Left forelimb (tissue), 1 donor: ENCODE measurements at regions not wholly inside any gene's neighbourhood (a gene's known extent, or its start where the extent isn't known, plus 50 kb on each side); places are given as distances from the start of the nearest gene placed in this dataset.
"Not testable (repeated sequence)": the region's sequence is repeated elsewhere in the genome, so short reads cannot be mapped to it uniquely, and the experiment has no call there.

ENCODE experiments used
- DNase-seq: peaks from one replicate; pipeline ENCODE4 v3.0.0-alpha.2; 2018; ENCODE audit warnings: low spot score

DNA sequence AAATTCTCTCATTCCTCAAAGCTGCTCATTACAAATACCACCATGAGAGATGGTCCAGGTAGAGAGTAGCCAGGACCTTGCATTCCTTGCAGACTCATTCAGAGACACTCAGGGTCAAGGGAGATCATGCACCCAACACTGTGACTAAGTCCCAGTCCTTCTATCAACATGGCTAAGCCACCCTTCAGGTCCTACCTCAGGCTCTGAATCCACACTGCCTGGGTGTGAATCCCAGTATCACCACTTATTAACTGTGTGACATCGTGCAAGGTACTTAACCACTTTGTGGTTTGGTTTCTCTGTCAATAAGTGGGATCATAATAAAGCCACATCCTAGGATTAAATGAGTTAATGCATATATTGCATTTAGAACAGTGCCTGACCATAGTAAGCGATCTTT lies 124.1 kb upstream of the NEIL3 start:
- no peak for DNase-seq

DNA sequence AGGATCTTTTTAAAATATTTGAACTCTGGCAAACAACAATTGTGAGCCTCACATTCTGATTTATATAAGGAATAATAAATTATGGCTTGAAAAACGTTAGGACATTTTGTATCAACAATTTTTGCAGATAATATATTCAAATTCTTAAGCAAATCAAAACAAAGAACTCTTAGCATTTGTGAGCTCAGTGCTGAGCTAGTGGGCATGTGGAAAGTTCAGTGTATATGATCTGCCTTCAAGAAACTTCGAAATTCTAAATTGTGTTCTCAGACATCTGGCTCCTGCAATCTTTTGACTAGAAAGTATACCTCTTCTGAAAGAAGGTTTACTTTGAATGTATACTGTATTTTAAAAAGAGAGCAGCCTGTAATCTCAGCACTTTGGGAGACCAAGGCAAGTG lies 122.3 kb upstream of the NEIL3 start:
- DNase-seq, result no peak

DNA sequence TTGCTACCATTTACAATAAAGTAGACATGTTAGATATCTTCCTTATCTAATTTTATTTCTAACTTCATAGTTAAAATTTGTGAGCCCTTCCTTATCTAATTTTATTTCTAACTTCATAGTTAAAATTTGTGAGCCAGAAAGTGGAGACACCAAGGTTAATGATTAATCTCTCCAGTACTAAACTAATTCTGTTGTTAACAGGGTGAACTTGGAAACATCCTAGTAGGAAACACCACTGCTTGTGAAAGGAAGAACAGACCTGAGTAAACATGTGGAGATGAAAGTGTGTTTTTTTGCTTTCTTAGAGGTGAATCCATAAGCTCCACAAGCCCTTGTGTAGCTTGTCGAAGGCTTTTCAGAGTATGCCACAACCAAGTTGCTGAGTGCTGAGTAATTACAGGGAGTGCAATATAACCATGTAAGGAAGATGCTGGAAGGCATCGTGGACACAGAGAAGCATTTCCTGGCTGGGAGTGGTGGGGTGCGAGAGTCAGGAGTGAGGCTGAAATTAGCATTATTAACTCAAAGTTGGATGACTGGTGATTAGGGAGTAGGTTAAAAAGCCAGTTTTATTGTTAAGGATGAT lies 118.6 kb upstream of the NEIL3 start:
- DNase-seq, result no peak

DNA sequence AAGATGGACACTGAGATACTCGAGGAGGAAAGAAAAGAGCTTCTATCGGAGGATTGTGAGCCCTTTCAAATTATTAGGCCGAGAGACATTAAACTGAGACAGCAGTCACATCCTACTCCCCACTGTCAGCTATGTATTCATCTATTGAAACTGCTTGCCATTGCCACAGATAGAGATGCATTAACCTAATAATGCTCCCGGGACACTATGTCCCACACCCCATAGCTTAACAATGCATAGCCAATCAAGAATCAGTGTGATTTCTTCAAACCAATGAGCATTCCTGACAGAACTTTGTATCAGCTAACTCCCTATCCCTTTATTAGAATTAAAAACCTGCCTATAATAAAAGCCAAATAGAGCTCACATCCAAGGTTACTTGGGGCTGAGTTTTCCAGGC lies 118.1 kb upstream of the NEIL3 start:
- no peak for DNase-seq

DNA sequence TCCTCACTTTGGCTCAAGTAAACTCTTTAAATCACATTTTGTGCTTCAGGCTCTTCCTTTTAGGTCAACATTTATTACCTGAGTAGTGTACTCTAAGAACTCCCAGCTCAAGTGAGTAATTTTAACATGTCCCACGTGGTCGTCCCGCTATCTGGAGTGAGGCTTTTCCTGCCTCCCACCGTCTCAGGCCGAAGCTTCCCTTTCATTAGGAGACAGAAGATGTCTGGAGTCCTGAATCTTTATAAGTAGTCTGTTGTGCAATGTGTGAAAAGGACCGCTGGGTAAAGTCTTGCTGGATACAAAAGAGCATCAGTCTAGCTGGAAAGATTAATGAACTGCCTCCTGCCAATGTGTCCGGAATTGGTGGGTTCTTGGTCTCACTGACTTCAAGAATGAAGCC lies 117.7 kb upstream of the NEIL3 start:
- no peak for DNase-seq

DNA sequence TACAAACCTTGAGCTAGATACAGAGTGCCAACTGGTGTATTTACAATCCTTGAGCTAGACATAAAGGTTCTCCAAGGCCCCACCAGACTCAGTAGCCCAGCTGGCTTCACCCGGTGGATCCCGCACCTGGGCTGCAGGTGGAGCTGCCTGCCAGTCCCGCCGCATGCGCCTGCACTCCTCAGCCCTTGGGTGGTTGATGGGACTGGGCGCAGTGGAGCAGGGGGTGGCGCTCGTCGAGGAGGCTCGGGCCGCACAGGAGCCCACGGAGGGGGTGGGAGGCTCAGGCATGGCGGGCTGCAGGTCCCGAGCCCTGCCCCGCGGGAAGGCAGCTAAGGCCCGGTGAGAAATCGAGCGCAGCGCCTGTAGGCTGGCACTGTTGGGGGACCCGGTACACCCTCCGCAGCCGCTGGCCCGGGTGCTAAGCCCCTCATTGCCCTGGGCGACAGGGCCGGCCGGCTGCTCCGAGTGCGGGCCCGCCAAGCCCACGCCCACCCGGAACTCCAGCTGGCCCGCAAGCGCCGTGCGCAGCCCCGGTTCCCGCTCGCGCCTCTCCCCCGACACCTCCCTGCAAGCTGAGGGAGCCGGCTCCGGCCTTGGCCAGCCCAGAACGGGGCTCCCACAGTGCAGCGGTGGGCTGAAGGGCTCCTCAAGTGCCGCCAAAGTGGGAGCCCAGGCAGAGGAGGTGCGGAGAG lies 116.5 kb upstream of the NEIL3 start:
- DNase-seq, result not testable (repeated sequence)

DNA sequence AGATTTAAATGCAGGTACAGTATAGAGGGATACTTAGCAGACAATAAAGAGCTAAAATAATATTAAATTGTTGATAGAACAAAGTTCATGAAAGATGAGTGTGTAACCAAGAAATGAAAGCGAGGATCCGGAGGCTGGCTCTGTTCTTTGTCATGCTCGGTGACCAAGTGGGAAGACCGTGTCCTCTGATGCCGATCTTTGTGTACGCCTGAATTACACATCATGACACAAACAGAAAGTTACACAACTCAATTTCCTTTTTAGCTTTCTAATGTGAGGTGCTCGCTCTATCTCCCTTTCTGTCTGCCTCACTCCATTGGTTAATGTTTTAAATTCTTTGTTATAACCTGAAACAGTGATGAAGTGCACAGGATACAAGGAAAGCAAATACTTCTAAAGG lies 114.8 kb upstream of the NEIL3 start:
- no peak for DNase-seq

DNA sequence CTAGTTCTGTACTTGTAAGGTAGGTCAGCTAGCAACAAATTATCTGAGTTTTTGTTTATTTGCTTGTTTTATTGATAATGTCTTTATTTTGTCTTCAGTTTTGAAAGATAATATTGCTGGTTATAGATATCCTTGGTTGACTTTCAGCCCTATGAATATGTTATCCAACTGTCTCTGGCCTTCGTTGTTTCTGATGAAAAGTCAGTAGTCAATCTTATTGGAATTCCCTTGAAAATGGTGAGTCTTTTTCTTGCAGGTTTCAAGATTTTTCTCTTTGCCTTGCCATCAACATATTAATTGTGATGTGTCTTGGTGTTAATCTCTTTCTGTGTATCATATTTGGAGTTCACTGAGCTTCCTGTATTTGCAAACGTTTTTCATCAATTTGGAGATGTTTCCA lies 113.1 kb upstream of the NEIL3 start:
- no peak for DNase-seq

DNA sequence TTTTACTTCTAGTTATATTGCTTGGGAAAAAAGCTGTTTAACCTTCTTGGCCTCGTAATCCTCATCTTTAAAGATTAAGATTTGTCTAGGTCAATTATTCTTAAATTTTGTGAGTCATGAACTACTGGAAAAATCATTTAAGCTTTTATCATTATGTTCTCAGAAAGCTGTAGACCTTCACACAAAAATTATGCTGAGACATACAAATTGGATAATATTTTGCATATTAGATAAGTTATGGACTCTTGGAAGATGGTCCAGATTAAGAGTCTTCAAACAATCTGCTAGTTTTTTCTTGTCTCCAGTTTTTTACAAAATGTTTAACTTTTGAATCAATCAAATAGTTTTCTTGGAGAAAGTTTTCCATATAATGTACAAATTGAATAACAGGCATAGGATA lies 108.1 kb upstream of the NEIL3 start:
- no peak for DNase-seq

DNA sequence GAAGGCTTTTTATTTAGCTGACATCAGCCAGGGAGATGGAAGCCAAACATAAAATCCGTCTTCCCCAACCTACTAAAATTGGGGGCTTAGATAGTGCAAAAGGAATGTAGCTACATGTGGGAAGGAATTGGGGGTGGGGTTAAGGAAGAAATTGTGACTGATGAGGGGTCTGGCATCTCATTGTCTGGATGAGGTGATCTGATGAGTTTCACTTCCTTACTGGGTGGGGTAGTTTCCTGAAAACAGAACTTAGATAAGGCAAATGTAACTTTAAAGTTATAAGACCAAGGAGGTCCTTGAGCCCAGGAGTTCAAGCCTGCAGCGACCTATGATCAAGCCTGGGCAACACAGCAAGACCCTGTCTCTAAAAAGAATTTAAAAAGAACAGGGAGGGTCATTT lies 105.5 kb upstream of the NEIL3 start:
- DNase-seq, result no peak

DNA sequence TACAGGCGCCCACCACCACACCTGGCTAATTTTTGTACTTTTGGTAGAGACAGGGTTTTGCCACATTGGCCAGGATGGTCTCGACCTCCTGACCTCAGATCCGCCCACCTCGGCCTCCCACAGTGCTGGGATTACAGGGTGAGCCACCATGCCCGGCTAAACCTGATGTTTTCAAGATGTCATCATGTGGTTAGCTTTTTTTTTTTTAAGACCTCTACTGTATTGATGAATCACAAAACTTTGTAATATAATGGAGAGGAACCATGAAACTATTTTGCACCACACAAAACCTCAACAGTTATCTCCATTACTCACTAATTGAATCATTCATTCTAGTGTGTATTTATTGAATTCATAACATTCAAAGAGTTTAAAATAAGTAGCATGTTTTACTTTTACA lies 94.7 kb upstream of the NEIL3 start:
- no peak for DNase-seq

DNA sequence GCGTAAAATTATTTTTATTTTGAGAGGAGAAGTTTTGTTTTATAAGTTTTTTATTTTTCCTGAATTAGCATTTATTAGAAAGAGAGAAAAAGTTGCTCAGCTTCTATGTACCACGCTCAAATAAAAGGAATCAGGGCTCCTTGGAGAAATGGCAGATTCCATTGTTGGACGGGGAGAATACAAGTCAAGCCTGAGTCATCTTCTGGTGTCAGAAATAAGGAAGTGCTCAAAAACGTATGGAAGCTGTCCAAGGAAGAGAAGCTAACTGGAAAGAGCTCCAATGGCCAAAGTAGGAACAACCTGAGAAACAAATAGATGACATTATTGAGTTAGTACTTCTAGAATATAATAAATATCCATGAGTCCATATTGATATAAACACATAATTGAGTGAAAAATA lies 89.3 kb upstream of the NEIL3 start:
- DNase-seq, result no peak

DNA sequence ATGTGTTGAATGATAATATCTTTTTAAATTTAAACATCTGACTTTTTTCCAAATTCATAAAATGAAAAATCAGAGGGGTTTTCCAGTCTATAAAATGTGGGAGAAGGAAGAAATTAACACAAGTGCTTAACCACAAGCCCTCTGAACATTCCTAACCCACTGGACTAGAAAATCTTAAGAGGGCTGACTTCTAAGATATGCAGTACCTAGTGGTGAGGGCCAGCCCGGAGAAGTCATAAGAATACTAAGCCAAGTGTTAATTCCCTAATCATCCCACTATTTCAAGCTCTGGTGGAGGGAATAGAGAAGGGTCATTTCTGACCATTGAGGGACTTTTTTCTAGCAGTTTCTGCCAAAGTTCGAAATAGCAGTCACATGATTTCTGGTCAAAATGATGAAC lies 86.9 kb upstream of the NEIL3 start:
- no peak for DNase-seq

DNA sequence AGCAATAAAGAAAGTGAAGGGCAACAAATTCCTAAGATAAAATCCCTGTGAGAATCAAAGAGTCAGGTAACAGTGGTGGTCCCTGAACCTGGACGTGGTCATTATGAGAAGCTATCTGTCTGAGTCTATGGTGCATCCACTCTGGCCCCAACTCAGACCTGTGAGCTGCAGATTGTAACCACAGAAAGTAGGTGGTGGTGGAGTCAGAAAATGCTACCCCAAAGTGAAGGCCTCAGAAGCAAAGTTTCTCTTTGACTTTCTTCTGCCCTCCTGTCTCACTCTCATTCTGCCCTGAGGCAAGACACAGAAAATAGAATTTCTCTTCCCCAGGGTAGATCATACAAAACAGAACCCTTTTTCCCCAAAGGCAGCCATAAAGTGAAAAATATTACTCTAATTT lies 84.1 kb upstream of the NEIL3 start:
- no peak for DNase-seq

DNA sequence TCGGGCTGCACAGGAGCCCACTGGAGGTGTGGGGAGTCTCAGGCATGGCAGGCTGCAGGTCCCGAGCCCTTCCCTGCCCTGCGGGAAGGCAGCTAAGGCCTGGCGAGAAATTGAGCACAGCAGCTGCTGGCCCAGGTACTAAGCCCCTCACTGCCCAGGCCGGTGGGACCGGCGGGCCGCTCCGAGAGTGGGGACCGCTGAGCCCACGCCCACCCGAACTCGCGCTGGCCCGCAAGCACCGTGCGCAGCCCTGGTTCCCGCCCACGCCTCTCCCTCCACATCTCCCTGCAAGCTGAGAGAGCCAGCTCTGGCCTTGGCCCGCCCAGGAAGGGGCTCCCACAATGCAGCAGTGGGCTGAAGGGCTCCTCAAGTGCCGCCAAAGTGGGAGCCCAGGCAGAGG lies 82.0 kb upstream of the NEIL3 start:
- DNase-seq, result no peak

DNA sequence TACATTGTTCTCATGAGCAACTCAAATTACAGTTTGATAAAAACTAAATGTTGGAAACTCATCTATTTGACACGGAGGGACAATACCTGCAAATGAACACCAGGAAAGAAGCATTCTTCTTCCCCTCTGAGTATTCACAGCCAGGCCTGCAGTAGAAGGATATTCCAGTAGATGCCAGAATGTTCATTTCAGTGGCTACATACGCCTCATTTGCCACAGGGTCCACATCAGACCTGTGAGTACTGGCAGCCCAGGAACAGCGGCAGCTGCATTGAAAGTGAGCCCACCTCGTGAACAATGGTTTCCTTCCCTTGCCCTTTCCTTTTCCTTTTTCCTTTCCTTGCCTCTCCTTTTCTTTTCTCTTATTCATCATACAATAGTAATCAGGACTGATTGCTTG lies 81.1 kb upstream of the NEIL3 start:
- no peak for DNase-seq

DNA sequence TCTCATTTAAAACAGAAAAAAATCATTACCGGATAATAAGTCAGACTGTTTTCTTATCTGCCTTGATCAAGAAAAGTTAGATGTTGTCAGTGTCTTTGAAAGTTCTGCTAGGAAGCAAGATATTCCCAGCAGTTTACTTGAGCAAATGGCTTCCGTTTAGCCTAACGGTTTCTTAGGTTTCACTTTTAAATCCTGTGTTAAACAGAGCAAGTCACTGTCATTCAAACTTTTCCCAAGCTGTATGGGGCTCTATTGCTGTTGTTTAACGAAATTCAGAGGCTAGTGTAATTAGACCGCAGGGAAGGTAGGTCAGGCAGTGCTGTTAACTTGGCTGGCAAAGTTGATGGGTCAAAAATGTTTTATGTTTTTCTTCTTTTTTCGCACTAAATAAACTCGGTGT lies 80.3 kb upstream of the NEIL3 start:
- DNase-seq, result no peak

DNA sequence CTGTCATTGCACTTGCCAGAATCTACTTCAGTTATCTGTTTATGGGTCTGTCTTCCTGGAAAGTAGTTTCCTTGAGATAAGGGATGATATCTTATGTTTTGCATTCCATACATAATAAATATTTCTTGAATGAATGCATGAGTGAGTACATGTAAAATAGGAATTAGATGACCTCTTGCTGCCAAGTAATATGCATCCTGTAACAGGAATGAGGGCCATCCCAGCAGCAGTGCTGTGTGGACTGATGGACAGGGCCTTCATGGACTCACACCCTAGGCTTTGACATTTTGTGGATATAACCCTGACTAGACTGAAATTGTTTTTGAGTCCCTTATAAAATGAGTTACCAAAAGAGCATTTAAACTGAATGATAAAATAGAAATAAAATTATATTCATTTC lies 77.2 kb upstream of the NEIL3 start:
- DNase-seq, result no peak

DNA sequence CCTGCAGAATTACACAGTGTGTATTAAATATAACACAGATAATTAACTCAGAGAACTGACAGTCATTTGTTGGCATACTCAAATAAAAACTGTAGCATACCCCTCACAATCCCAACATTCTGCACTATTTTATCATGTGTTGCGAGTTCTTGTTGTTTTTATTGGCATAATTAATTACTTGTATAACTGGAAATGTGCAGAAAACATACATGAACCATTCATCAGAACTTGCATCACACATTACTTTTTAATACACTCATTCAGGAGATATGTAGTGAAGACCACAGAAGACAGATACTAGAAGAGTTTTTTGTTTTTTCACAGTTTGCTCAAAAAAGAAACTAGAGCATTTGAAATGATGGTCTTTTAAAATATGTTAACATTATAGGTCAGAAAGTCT lies 74.6 kb upstream of the NEIL3 start:
- DNase-seq, result no peak

DNA sequence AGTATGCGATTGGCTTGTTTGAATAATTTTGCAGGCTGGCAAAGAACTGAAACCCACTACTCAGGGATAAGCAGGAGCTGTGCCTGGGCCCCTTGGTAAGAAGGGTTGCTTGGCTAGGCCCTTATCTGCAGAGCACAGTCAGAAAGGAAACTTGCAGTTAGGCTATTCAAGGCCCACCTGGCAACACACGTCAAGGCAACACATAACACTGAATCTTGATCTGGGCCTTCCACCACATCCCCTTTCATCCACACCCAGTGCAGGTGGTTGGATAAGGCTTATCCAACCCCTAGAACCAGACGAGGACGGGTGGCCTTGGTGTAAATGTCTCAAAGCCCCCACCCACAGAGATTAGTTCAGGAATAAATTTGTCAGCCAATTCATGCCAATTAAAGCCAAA lies 72.8 kb upstream of the NEIL3 start:
- DNase-seq, result no peak

DNA sequence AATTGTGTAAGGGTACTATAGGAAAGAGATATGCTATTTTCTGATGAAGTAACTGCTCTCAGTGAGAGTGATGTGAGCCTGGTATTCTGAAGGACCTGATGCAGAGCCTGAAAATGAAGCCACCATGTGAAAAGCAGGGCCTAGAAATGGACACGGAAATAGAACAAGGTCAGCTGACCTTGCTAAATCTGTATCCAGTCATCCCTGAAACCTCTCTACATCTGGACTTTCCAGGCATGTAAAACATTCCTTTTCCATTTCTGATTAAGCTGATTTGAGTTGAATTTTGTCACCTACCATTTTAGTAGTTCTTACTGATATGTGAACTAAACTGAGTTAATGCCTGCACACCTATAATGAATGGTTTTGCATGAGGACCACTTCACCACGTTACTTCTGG lies 72.4 kb upstream of the NEIL3 start:
- DNase-seq, result no peak

DNA sequence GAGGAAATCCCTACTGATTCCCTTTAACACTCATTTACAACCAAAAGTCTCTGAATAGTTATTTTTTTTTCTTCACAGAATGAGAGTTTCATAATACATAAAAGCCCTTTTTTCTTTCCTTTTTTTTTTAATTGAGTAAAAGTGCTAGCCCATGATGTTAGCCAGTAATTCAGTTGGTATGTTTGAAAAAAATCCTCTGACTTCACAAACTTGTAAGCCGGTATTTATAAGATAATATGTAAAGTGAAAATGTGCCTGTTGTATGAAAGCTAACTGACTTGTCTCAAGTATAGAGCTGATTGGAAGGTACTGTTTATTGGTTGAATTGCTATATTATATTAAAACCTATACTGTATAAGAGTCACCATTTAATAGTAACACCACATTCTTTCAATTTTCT lies 70.2 kb upstream of the NEIL3 start:
- no peak for DNase-seq

DNA sequence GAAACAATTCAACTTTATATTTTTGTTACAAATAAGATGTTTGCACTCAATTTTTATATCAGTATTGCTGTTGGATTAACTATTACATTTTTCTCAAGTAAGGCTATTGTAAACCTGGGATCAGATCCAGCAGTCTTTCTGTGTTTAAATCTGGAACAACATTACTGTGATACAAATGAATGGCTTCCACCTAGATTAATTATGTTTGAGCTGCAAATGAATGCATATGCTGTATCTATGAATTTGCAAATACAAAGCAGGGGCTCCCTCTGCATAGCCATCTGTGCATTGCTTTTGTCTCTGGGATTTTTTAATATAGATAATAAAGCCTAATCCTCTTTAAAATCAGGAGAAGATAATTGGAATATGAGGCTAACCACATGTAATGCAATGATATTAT lies 69.8 kb upstream of the NEIL3 start:
- no peak for DNase-seq

DNA sequence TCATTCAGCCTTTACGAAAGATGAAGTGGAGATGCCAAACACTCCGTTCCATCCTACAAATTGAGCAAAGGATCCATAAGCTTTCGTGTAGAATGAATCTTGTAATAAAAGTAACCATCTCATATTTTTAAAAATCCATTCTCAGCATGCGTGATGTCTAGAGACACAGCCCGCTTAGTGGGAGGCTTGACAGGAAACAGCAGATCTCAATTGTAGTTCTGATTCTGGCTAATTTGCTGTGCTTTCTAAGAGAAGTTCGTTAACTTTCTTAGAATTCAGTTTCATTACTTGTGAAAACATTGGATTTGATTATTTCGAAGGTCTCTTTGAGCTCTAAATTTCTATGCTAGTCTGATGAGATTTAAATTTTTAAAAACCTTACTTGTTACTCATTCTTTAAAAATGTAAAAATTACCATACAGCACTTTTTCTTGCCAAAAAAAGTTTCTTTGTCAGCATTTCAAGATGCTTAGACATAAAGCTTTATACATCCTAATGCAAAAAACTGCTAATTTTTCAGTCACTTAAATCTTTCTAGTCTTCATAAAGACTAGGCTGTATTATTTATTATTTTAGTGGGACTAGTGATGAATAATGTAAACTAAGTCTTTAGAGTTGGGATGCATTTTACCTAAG lies 66.9 kb upstream of the NEIL3 start:
- no peak for DNase-seq
